CD14-positive monocyte (primary cell): ENCODE measurements at regions not wholly inside any gene's neighbourhood (a gene's known extent, or its start where the extent isn't known, plus 50 kb on each side); places are given as distances from the start of the nearest gene placed in this dataset.

Experiments
- DNase-seq, 3 donors: peaks; one replicate each; pipeline ENCODE4 v3.0.0-alpha.2; 2011 to 2022
- H2AFZ ChIP-seq: 2 replicates; pipeline ENCODE4 v1.6.0; 2012; ENCODE audit warnings: mild to moderate bottlenecking, low read depth, low read length, inconsistent platforms; ENCODE audit not compliant: insufficient read depth, poor library complexity, severe bottlenecking
- H3K27ac ChIP-seq, 2 donors: 1 replicate in 1 of 2; 2 replicates in 1 of 2; pipeline ENCODE4 v1.5.1; 2012 to 2013; ENCODE audit warnings: low read length in 2 of 2, control low read depth in 1 of 2, inconsistent platforms in 1 of 2, low read depth in 1 of 2, mild to moderate bottlenecking in 1 of 2
- H3K27me3 ChIP-seq, 2 donors: one replicate each; pipeline versions ENCODE4 v1.6.0 to v1.6.1; 2011 to 2013; ENCODE audit warnings: low read length in 2 of 2; ENCODE audit not compliant: control insufficient read depth in 2 of 2, insufficient read depth in 2 of 2
- H3K36me3 ChIP-seq, 2 donors: replicated peaks in 1 of 2; 1 replicate in 1 of 2; 2 replicates in 1 of 2; pipeline versions ENCODE4 v1.5.1 to v1.6.1; 2012 to 2013; ENCODE audit warnings: low read length in 2 of 2, control low read depth in 1 of 2, inconsistent platforms in 1 of 2, mild to moderate bottlenecking in 1 of 2; ENCODE audit not compliant: insufficient read depth in 2 of 2, control insufficient read depth in 1 of 2
- H3K4me1 ChIP-seq, 2 donors: 1 replicate in 1 of 2; 2 replicates in 1 of 2; pipeline versions ENCODE4 v1.5.1 to v1.6.1; 2012 to 2013; ENCODE audit warnings: low read length in 2 of 2, control low read depth in 1 of 2, inconsistent platforms in 1 of 2, mild to moderate bottlenecking in 1 of 2, moderate library complexity in 1 of 2; ENCODE audit not compliant: insufficient read depth in 2 of 2, control insufficient read depth in 1 of 2
- H3K4me2 ChIP-seq: replicated peaks from 2 replicates; pipeline ENCODE3; 2012; ENCODE audit warnings: low read length, moderate library complexity, mild to moderate bottlenecking; ENCODE audit not compliant: poor library complexity, severe bottlenecking; ENCODE audit errors: extremely low read depth
- H3K4me3 ChIP-seq, 3 experiments: fragments of 200-600 bp in 1 of 3; sonication (generic) in 1 of 3; replicated peaks in 1 of 3; 1 replicate in 2 of 3; 2 replicates in 1 of 3; pipeline ENCODE4 v1.5.1; 2011 to 2013; ENCODE audit warnings: low read length in 3 of 3, mild to moderate bottlenecking in 3 of 3, control low read depth in 2 of 3, low read depth in 2 of 3, inconsistent platforms in 1 of 3, moderate library complexity in 1 of 3
- H3K79me2 ChIP-seq: 2 replicates; pipeline ENCODE4 v1.6.0; 2012; ENCODE audit warnings: mild to moderate bottlenecking, control low read depth, inconsistent platforms, low read length, moderate library complexity; ENCODE audit not compliant: insufficient read depth
- H3K9ac ChIP-seq: 2 replicates; pipeline ENCODE4 v1.6.0; 2017; ENCODE audit warnings: low read length, mild to moderate bottlenecking; ENCODE audit not compliant: insufficient read depth, poor library complexity, severe bottlenecking
- H3K9me3 ChIP-seq, 2 donors: replicated peaks in 1 of 2; 1 replicate in 1 of 2; 2 replicates in 1 of 2; pipeline versions ENCODE4 v1.5.1 to v1.6.1; 2012 to 2013; ENCODE audit warnings: low read length in 2 of 2, control low read depth in 1 of 2; ENCODE audit not compliant: control insufficient read depth in 1 of 2, insufficient read depth in 1 of 2
- H4K20me1 ChIP-seq: 2 replicates; pipeline ENCODE4 v1.6.0; 2012; ENCODE audit warnings: mild to moderate bottlenecking, low read length, control low read depth, moderate library complexity; ENCODE audit not compliant: insufficient read depth
- H3K27ac Mint-ChIP-seq, 7 donors: one replicate each; pipeline ENCODE4 v1.8.0; 2020; ENCODE audit warnings: mild to moderate bottlenecking in 7 of 7, mixed read lengths in 7 of 7, moderate library complexity in 6 of 7, inconsistent platforms in 2 of 7
- H3K27me3 Mint-ChIP-seq, 3 donors: one replicate each; pipeline ENCODE4 v1.8.0; 2021 to 2022; ENCODE audit warnings: low read depth in 3 of 3, mild to moderate bottlenecking in 3 of 3, mixed read lengths in 3 of 3, moderate library complexity in 3 of 3, inconsistent platforms in 1 of 3
- H3K36me3 Mint-ChIP-seq, 2 donors: one replicate each; pipeline ENCODE4 v1.8.0; 2020; ENCODE audit warnings: mixed read lengths in 2 of 2, inconsistent platforms in 1 of 2, mild to moderate bottlenecking in 1 of 2
- H3K4me1 Mint-ChIP-seq: one replicate; pipeline ENCODE4 v1.8.0; 2020; ENCODE audit warnings: mild to moderate bottlenecking, mixed read lengths
- H3K4me3 Mint-ChIP-seq, 2 donors: one replicate each; pipeline ENCODE4 v1.8.0; 2020; ENCODE audit warnings: mild to moderate bottlenecking in 2 of 2, mixed read lengths in 2 of 2, moderate library complexity in 1 of 2
- H3K9me3 Mint-ChIP-seq, 7 donors: one replicate each; pipeline ENCODE4 v1.8.0; 2020 to 2022; ENCODE audit warnings: mixed read lengths in 7 of 7, mild to moderate bottlenecking in 6 of 7, moderate library complexity in 6 of 7, inconsistent platforms in 2 of 7
- WGBS: methylation state at CpG from one replicate; pipeline ENCODE4 v1.1.5; 2013; ENCODE audit warnings: missing lambda C conversion rate; ENCODE audit not compliant: insufficient coverage; 5-methylcytosine and 5-hydroxymethylcytosine counted together
- intact Hi-C, 2 donors: fragments of 100-400 bp; cut with micrococcal nuclease; formaldehyde crosslinking; loops; one replicate each; pipeline versions ENCODE4 v1.15.0 to v1.15.1; 2023
- TF ChIP-seq, protein P1 (sequence below): fragments of 200-600 bp; IDR thresholded peaks from one replicate; pipeline ENCODE4 v1.8.0; 2022; ENCODE audit warnings: antibody characterized with exemption, mild to moderate bottlenecking

DNA sequence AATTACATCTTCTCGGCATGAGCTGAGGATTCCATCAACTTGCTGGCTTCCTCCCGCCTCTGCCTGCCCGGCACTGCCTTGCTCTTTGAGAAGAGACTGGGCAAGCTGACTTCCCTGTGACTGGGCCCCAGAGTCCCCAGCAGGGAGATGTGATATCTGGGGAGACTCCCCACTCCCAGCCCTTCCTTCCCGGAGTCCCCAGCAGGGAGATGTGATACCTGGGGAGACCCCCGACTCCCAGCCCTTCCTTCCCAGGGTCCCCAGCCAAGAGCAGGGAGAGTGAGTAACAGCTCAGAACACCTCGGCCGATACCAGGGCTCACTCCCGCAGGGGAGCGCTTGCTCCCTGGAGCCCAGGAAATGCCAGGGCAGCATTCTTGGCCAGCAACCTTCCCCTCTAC lies 90.1 kb upstream of the NEURL1B start:
- peaks cover 1 to 9% (median 7%) of the 10 kb centered on the region in 3 donors for H3K27me3 Mint-ChIP-seq
- no peaks in the 10 kb centered on the region for H3K79me2 ChIP-seq
- H3K27me3 ChIP-seq = no peaks in the 10 kb centered on the region
- H3K36me3 ChIP-seq = no peaks in the 10 kb centered on the region
- no peaks in the 10 kb centered on the region for H4K20me1 ChIP-seq
- no peak overlapping the region for H3K4me3 ChIP-seq
- peaks cover 8% of the 10 kb centered on the region for H3K4me1 Mint-ChIP-seq
- H3K9ac ChIP-seq = no peak overlapping the region
- H3K4me3 Mint-ChIP-seq = no peak overlapping the region
- H3K4me1 ChIP-seq = peaks cover 5 to 6% of the 10 kb centered on the region in 2 donors
- no peaks in the 10 kb centered on the region for H3K36me3 Mint-ChIP-seq
- TF ChIP-seq, protein P1, sequence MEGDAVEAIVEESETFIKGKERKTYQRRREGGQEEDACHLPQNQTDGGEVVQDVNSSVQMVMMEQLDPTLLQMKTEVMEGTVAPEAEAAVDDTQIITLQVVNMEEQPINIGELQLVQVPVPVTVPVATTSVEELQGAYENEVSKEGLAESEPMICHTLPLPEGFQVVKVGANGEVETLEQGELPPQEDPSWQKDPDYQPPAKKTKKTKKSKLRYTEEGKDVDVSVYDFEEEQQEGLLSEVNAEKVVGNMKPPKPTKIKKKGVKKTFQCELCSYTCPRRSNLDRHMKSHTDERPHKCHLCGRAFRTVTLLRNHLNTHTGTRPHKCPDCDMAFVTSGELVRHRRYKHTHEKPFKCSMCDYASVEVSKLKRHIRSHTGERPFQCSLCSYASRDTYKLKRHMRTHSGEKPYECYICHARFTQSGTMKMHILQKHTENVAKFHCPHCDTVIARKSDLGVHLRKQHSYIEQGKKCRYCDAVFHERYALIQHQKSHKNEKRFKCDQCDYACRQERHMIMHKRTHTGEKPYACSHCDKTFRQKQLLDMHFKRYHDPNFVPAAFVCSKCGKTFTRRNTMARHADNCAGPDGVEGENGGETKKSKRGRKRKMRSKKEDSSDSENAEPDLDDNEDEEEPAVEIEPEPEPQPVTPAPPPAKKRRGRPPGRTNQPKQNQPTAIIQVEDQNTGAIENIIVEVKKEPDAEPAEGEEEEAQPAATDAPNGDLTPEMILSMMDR = no peak
- H3K4me2 ChIP-seq = no peak overlapping the region
- H3K9me3 ChIP-seq = no peaks in the 10 kb centered on the region
- no peak for DNase-seq
- H3K27ac ChIP-seq = no peak overlapping the region
- intact Hi-C loops = no loop called here
- H3K9me3 Mint-ChIP-seq = peaks cover 0 to 1% (median 0%) of the 10 kb centered on the region in 7 donors
- H3K27ac Mint-ChIP-seq = no peak overlapping the region
- no peak overlapping the region for H2AFZ ChIP-seq
- WGBS = 81% methylated on average over 6 of the region's 9 CpGs

DNA sequence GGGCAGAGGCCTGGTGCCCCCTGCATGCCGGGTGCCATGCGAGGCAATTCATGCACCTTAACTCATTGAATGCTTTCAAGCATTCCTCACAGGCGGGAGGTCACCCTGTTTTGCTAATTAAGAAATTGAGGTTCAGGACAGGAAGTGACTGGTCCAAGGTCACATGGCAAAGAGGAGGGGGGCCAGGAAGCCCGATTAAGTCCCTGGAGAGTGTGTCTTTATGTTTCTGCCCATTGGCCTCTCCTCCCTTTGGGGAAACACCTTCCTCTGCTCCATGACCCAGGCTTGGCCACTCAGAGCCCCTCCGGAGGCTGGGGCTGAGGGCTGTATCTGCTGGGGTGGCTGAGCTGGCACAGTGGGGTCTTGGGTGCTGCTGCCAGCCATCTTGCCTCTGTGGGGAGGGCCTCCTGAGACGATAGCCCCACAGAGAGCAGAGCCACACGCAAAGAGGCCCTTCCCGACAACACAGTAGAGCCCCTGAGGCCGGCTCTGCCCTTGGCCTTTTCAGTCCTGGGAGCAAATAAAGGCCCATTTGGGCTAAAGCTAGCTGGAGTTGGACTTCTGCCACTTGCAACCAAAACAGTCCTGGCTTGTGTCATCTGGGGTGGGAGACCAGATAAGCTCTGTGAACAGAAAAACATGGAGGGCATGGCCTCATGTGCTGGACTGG lies 90.8 kb upstream of the NEURL1B start:
- H3K27me3 ChIP-seq = no peaks in the 10 kb centered on the region

More for the DNA sequence above, 90.8 kb upstream of the NEURL1B start:
- TF ChIP-seq, protein P1 = no peak
- peaks cover 0 to 1% (median 0%) of the 10 kb centered on the region in 7 donors for H3K9me3 Mint-ChIP-seq
- Histone ChIP-seq H2AFZ (peak overlapping the region; percentile 4), H3K9ac (no peak overlapping the region), H3K36me3 (no peaks in the 10 kb centered on the region), H3K4me2 (no peak overlapping the region), H3K9me3 (no peaks in the 10 kb centered on the region), H4K20me1 (no peaks in the 10 kb centered on the region), H3K79me2 (no peaks in the 10 kb centered on the region), H3K4me1 (peaks cover 5 to 6% of the 10 kb centered on the region in 2 donors), H3K27ac (no peak overlapping the region), H3K4me3 (no peak overlapping the region)
- H3K27me3 Mint-ChIP-seq = peaks cover 1 to 9% (median 7%) of the 10 kb centered on the region in 3 donors
- DNase-seq = peak in 2 of 3 donors; percentile 4 to 35
- H3K4me1 Mint-ChIP-seq = peaks cover 8% of the 10 kb centered on the region
- H3K36me3 Mint-ChIP-seq = no peaks in the 10 kb centered on the region
- no peak overlapping the region for H3K27ac Mint-ChIP-seq
- no peak overlapping the region for H3K4me3 Mint-ChIP-seq
- 91% methylated on average over 5 of the region's 9 CpGs for WGBS
- intact Hi-C loops = no loop called here
